ENCODE measurements at regions not wholly inside any gene's neighbourhood (a gene's known extent, or its start where the extent isn't known, plus 50 kb on each side); places are given as distances from the start of the nearest gene placed in this dataset.

DNA sequence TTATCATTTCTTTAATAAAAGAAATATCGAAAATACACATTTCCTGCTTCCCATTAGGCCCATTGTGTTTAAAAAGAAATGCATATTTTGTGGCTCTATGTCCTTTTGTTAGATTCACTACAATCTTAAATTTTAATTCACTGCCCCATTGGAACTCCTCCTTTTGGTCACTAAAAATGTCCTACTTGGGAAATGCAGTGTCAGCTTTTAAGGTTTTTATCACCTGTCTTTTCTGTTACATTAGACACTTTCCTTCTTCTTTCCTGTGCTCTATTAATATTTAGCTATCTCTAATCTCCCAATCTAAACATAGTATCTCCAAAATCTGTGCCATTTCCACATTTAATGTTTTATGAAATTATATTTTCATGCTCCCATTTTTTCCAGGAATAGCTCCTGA is 164.9 kb upstream of the SPOCK3 start:
- no peak overlapping the region for H3K4ac ChIP-seq (replicated peaks; ENCODE audit: insufficient read length, low read depth, low read length)
- ChIA-PET POLR2A (ENCODE audit: partially characterized antibody) (no interaction called here), CTCF (ENCODE audit: partially characterized antibody) (no interaction called here)
- no peak overlapping the region for H3K56ac ChIP-seq (replicated peaks; ENCODE audit: insufficient read length, low read depth, low read length)
- H2AFZ ChIP-seq (ENCODE audit: low read length), result no peak overlapping the region
- no peaks in the 10 kb centered on the region for H3K79me1 ChIP-seq (ENCODE audit: low read depth, low read length)
- 89% methylated on average over 1 of the region's 1 CpG; no CpG with 5 or more reads in 1 of the 2 experiments for WGBS, 2 experiments (ENCODE audit: extremely low coverage in 1 of 2, insufficient coverage in 1 of 2, insufficient read length in 1 of 2, insufficient replicate concordance in 2 of 2, low coverage in 1 of 2, low lambda C conversion rate in 2 of 2, missing lambda C conversion rate in 1 of 2)
- no peaks in the 10 kb centered on the region for H3K27me3 ChIP-seq (replicated peaks in 1 of 4; ENCODE audit: control insufficient read depth in 3 of 4, extremely low read depth in 1 of 4, insufficient read depth in 3 of 4, low read length in 3 of 4)
- H3K14ac ChIP-seq (ENCODE audit: insufficient read length), result no peak overlapping the region
- no peak overlapping the region for H3K9ac ChIP-seq (replicated peaks in 1 of 4; ENCODE audit: extremely low read depth in 1 of 4, low read depth in 3 of 4, low read length in 3 of 4)
- no peak overlapping the region for H2AK5ac ChIP-seq (ENCODE audit: low read depth, low read length)
- no peaks in the 10 kb centered on the region for H3K4me1 ChIP-seq (replicated peaks in 1 of 4; ENCODE audit: control insufficient read depth in 3 of 4, insufficient read depth in 4 of 4, low read length in 3 of 4)
- H3K18ac ChIP-seq (ENCODE audit: extremely low read depth, low read length), result no peak overlapping the region
- H4K91ac ChIP-seq (replicated peaks; ENCODE audit: insufficient read length, low read length), result no peak overlapping the region
- H2BK5ac ChIP-seq (ENCODE audit: low read depth, low read length), result no peak overlapping the region
- H3K27ac ChIP-seq (ENCODE audit: low read depth, low read length), result no peak overlapping the region
- H2BK12ac ChIP-seq (ENCODE audit: low read depth, low read length), result no peak overlapping the region
- H4K5ac ChIP-seq (ENCODE audit: insufficient read length, low read depth, low read length), result no peak overlapping the region
- no peaks in the 10 kb centered on the region for H3K9me3 ChIP-seq (ENCODE audit: insufficient read depth in 2 of 2, low read depth in 1 of 2, low read length in 1 of 2)
- H2BK20ac ChIP-seq (ENCODE audit: low read length), result no peak overlapping the region
- no peak overlapping the region for H4K8ac ChIP-seq (ENCODE audit: extremely low read depth, insufficient read depth, low read length)
- no peak for FAIRE-seq
- H3K4me3 ChIP-seq (ENCODE audit: extremely low read depth in 1 of 4, insufficient read depth in 2 of 4, low read depth in 3 of 4, low read length in 4 of 4), result no peak overlapping the region
- no peaks in the 10 kb centered on the region for H3K79me2 ChIP-seq (ENCODE audit: control insufficient read depth in 1 of 2, insufficient read depth in 2 of 2, low read length in 2 of 2)
- H2BK15ac ChIP-seq (ENCODE audit: low read length), result no peak overlapping the region
- DNase-seq (ENCODE audit: low read depth in 1 of 2, low spot score in 2 of 2), result no peak
- H3K4me2 ChIP-seq (ENCODE audit: insufficient read depth in 1 of 2, low read depth in 2 of 2, low read length in 2 of 2), result no peak overlapping the region
- H3K23ac ChIP-seq (ENCODE audit: insufficient read length), result no peak overlapping the region
- H3K23me2 ChIP-seq (ENCODE audit: low read depth, low read length), result no peaks in the 10 kb centered on the region
- no peak overlapping the region for H2BK120ac ChIP-seq (replicated peaks; ENCODE audit: low read depth, low read length)
- H3K36me3 ChIP-seq (ENCODE audit: control insufficient read depth in 2 of 4, insufficient read depth in 4 of 4, low read length in 3 of 4), result no peaks in the 10 kb centered on the region
- peaks cover 0 to 2% of the 10 kb centered on the region in 2 experiments for H4K20me1 ChIP-seq (replicated peaks in 1 of 2; ENCODE audit: control insufficient read depth in 1 of 2, insufficient read depth in 2 of 2, low read length in 2 of 2)
- TF ChIP-seq RNF2 (IDR thresholded peaks at IDR 0.05; ENCODE audit: borderline replicate concordance, low read depth, low read length, missing control alignments, poor library complexity, severe bottlenecking) (no peak), SIX5 (IDR thresholded peaks at IDR 0.05; ENCODE audit: low read depth, low read length) (no peak), CREB1 (IDR thresholded peaks at IDR 0.05) (no peak)
